Skeletal muscle satellite cell (primary cell): ENCODE measurements at regions not wholly inside any gene's neighbourhood (a gene's known extent, or its start where the extent isn't known, plus 50 kb on each side); places are given as distances from the start of the nearest gene placed in this dataset.

Experiments used
- H3K27me3 ChIP-seq: 2 replicates; pipeline ENCODE4 v1.7.0; 2013; ENCODE audit warnings: low read length; ENCODE audit not compliant: control insufficient read depth, insufficient read depth
- H3K36me3 ChIP-seq: 2 replicates; pipeline ENCODE4 v1.7.0; 2013; ENCODE audit warnings: mild to moderate bottlenecking, control low read depth, low read length; ENCODE audit not compliant: insufficient read depth
- H3K4me1 ChIP-seq: 2 replicates; pipeline ENCODE4 v1.7.0; 2013; ENCODE audit warnings: low read length; ENCODE audit not compliant: control insufficient read depth, insufficient read depth
- H3K4me2 ChIP-seq: 2 replicates; pipeline ENCODE4 v1.7.0; 2013; ENCODE audit warnings: mild to moderate bottlenecking, low read length
- H3K4me3 ChIP-seq: 2 replicates; pipeline ENCODE4 v1.7.0; 2013; ENCODE audit warnings: low read length
- H3K9ac ChIP-seq: 2 replicates; pipeline ENCODE4 v1.7.0; 2013; ENCODE audit warnings: mild to moderate bottlenecking, low read depth, low read length, moderate library complexity
- H3K9me3 ChIP-seq: replicated peaks from 2 replicates; pipeline ENCODE4 v1.7.0; 2013; ENCODE audit warnings: mild to moderate bottlenecking, control low read depth, low read length

GRCh38 chr6:17011985-17012384 lies 89.9 kb upstream of the STMND1 start:
- no peak overlapping the region for H3K9ac ChIP-seq
- peaks cover 27% of the 10 kb centered on the region for H3K4me1 ChIP-seq
- H3K36me3 ChIP-seq: no peaks in the 10 kb centered on the region

DNA sequence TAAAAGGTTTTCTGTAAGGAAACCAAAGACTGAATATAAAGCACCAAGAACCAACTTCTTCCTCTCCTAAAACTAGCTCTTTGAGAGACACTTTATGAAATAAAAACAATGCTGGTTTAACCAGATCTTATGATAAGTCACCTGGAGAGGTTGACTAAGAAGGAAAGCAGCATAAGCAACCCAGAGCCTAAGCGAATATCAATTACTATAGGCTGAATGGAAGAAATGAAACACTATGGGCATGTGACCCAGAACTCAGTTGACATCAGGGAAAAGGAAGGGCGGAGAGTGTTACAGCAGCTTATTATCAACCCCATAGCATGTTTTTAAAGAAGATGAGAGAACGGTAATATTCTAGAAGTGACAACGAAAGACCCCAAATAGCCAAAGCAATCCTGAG lies 94.1 kb upstream of the STMND1 start:
- Histone ChIP-seq H3K4me3 (no peak overlapping the region), H3K36me3 (no peaks in the 10 kb centered on the region), H3K27me3 (no peaks in the 10 kb centered on the region)

More at GRCh38 chr6:17011985-17012384, 89.9 kb upstream of the STMND1 start:
- Histone ChIP-seq H3K4me2 (no peak overlapping the region), H3K4me3 (no peak overlapping the region), H3K9me3 (no peaks in the 10 kb centered on the region), H3K27me3 (no peaks in the 10 kb centered on the region)

DNA sequence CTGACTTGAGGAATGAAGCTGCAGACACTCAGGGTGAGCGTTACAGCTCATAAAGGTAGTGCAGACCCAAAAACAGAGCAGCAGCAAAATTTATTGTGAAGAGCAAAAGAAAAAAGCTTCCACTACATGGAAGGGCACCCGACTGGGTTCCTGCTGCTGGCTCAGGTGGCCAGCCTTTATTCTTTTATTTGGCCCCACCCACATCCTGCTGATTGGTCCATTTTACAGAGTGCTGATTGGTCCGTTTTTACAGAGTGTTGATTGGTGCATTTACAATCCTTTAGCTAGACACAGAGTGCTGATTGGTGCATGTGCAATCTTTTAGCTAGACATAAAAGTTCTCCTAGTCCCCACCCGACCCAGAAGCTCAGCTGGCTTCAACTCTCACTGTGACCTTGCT lies 95.3 kb upstream of the STMND1 start:
- H3K36me3 ChIP-seq: no peaks in the 10 kb centered on the region
- no peak overlapping the region for H3K4me3 ChIP-seq
- H3K27me3 ChIP-seq: no peaks in the 10 kb centered on the region
- H3K9me3 ChIP-seq: no peaks in the 10 kb centered on the region
- no peaks in the 10 kb centered on the region for H3K4me1 ChIP-seq
- no peak overlapping the region for H3K9ac ChIP-seq
- H3K4me2 ChIP-seq: no peak overlapping the region

More for the DNA sequence above, 94.1 kb upstream of the STMND1 start:
- H3K9ac ChIP-seq: no peak overlapping the region
- no peaks in the 10 kb centered on the region for H3K9me3 ChIP-seq
- peaks cover 6% of the 10 kb centered on the region for H3K4me1 ChIP-seq
- H3K4me2 ChIP-seq: no peak overlapping the region

GRCh38 chr6:17004269-17004668 lies 97.6 kb upstream of the STMND1 start:
- Histone ChIP-seq H3K27me3 (no peaks in the 10 kb centered on the region), H3K4me1 (peaks cover 6% of the 10 kb centered on the region), H3K4me2 (no peak overlapping the region), H3K9me3 (no peaks in the 10 kb centered on the region), H3K9ac (no peak overlapping the region), H3K36me3 (no peaks in the 10 kb centered on the region), H3K4me3 (no peak overlapping the region)

DNA sequence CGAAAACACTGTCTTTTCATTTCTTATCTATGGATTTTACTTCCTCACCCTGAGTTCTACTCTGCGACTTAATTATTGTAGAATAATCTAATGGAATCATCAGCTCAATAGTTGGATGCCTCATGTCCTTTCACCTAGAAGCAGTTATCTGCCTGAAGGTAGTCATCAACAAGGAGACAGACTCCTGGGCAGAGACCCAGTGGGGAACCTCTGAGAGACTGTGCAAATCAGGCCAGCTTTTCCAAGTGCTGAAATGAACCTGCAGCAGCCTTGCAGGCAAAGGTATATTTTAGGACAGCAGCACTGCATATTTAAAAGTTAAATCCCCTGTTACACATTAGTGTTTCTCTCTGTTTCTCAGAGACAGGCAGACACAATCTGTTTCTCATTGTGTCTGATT lies 99.7 kb upstream of the STMND1 start:
- H3K4me3 ChIP-seq: no peak overlapping the region
- H3K9ac ChIP-seq: no peak overlapping the region
- H3K9me3 ChIP-seq: no peaks in the 10 kb centered on the region
- H3K36me3 ChIP-seq: no peaks in the 10 kb centered on the region
- no peak overlapping the region for H3K4me2 ChIP-seq
- H3K4me1 ChIP-seq: peaks cover 8% of the 10 kb centered on the region
- no peaks in the 10 kb centered on the region for H3K27me3 ChIP-seq

DNA sequence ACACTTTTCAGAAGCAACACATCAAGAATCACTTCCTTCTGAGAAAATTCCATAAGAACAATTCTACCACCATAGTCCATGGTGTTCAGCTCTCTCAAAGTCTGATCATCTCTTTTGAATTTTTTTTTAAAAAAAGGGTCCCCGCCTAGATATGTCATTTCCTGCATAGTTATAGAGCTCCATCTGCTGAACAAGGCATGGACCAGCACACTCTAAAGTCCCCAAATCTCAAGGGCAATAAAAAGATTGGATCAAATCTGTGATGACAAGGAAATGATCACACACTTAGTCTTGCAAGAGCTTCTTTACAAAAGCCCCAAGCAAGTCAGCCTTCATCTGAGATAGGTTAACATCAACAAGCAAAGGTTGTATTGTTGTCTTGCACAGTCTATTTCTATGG lies 100.7 kb upstream of the STMND1 start:
- Histone ChIP-seq H3K4me1 (peaks cover 8% of the 10 kb centered on the region), H3K4me2 (no peak overlapping the region), H3K36me3 (no peaks in the 10 kb centered on the region), H3K9me3 (no peaks in the 10 kb centered on the region), H3K27me3 (no peaks in the 10 kb centered on the region), H3K4me3 (no peak overlapping the region), H3K9ac (no peak overlapping the region)

DNA sequence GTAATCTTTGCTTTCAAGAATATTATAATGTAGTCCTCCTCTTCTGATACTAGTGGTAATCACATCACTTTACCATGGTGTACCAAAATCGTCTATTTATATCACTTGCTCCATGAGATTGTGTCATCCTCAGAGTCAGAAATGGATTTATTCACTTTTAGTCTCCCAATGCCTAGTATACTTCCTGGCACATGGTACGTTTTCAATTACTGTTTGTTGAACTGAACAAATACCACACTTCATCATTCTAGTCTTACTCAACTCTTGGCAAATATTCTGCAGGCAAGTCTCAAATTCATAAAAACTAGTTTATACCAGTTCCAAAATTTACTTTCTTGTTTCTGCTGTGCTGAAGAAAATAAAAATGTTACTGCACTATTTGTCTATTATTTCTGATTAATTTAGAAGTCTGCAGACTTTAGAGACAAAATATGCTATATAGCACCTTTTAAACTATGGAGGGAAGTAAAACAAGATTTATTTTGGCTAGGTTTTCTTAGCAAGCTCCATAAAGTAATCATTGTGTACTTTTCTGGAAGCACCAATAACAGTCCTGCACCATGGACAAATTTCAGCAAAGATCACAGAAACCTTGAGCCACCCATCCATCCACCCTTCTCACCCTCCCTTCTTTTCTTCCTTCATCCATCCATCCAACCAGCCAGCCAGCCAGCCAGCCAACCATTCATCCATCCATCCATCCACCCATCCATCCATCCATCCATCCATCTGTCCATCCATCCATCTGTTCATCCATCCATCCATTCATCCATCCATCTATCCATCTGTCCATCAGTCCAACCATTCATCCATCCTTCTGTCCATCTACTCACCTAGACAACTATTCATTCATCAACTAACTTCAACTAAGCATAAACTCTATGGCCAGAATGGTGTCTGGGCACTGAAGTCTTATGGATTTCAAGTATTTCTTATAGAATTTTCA lies 102.1 kb upstream of the STMND1 start:
- no peak overlapping the region for H3K9ac ChIP-seq
- H3K36me3 ChIP-seq: no peaks in the 10 kb centered on the region
- peaks cover 8% of the 10 kb centered on the region for H3K4me1 ChIP-seq
- H3K4me3 ChIP-seq: no peak overlapping the region
- no peak overlapping the region for H3K4me2 ChIP-seq
- no peaks in the 10 kb centered on the region for H3K9me3 ChIP-seq
- no peaks in the 10 kb centered on the region for H3K27me3 ChIP-seq

DNA sequence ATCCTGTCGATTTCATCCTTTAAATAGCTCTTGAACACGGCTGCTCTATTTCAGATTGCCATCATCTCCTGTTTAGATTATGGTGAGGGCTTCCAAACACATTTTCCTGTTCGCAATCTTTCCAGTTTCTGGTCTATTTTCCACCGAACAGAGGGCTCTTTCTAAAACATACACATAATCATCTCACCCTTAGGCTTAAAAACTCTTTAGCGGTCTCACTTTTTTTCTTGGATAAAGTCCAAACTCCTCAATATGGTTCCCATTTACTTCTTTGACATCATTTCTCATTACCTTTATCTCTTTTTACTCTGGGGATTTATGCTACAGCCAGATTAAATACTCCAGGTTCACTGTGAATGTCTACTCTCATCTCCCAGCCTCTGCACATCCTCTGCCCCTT lies 103.4 kb upstream of the STMND1 start:
- no peak overlapping the region for H3K4me2 ChIP-seq
- H3K9me3 ChIP-seq: no peaks in the 10 kb centered on the region
- no peak overlapping the region for H3K4me3 ChIP-seq
- H3K27me3 ChIP-seq: no peaks in the 10 kb centered on the region
- peaks cover 8% of the 10 kb centered on the region for H3K4me1 ChIP-seq
- H3K36me3 ChIP-seq: no peaks in the 10 kb centered on the region
- no peak overlapping the region for H3K9ac ChIP-seq

- H3K9me3 ChIP-seq: no peaks in the 10 kb centered on the region
- H3K4me1 ChIP-seq: peaks cover 8% of the 10 kb centered on the region
- no peak overlapping the region for H3K4me3 ChIP-seq
- H3K36me3 ChIP-seq: no peaks in the 10 kb centered on the region
- H3K9ac ChIP-seq: no peak overlapping the region
- no peak overlapping the region for H3K4me2 ChIP-seq
- H3K27me3 ChIP-seq: no peaks in the 10 kb centered on the region
Measured at GRCh38 chr6:16995511-16996250, 106.2 kb upstream of the STMND1 start.

- Histone ChIP-seq H3K4me3 (no peak overlapping the region), H3K4me1 (no peaks in the 10 kb centered on the region), H3K9me3 (no peaks in the 10 kb centered on the region), H3K9ac (no peak overlapping the region), H3K36me3 (no peaks in the 10 kb centered on the region), H3K27me3 (no peaks in the 10 kb centered on the region), H3K4me2 (no peak overlapping the region)
Measured at GRCh38 chr6:16993396-16993795, 108.5 kb upstream of the STMND1 start.

- Histone ChIP-seq H3K4me3 (no peak overlapping the region), H3K9ac (no peak overlapping the region), H3K4me2 (no peak overlapping the region), H3K4me1 (no peaks in the 10 kb centered on the region), H3K9me3 (no peaks in the 10 kb centered on the region), H3K36me3 (no peaks in the 10 kb centered on the region), H3K27me3 (no peaks in the 10 kb centered on the region)
Measured at GRCh38 chr6:16991981-16992629, 109.7 kb upstream of the STMND1 start.
